NB4 (cell line): ENCODE measurements at regions not wholly inside any gene's neighbourhood (a gene's known extent, or its start where the extent isn't known, plus 50 kb on each side); places are given as distances from the start of the nearest gene placed in this dataset.

Experiments
- DNase-seq: peaks from one replicate; pipeline ENCODE4 v3.0.0; 2010; ENCODE audit warnings: low read depth
- H3K4me3 ChIP-seq: one replicate; pipeline ENCODE4 v1.5.1; 2011; ENCODE audit warnings: mild to moderate bottlenecking, low read depth, low read length, moderate library complexity
- CTCF ChIP-seq: IDR thresholded peaks from one replicate; pipeline ENCODE4 v1.5.1; 2012; ENCODE audit warnings: low read depth, low read length
- MAX ChIP-seq: IDR thresholded peaks from 2 replicates; pipeline ENCODE4 v1.6.1; 2011; ENCODE audit warnings: low read depth, low read length
- MYC ChIP-seq: IDR thresholded peaks from 2 replicates; pipeline ENCODE4 v1.6.1; 2011; ENCODE audit warnings: low read depth, low read length
- POLR2A ChIP-seq: IDR thresholded peaks from 2 replicates; pipeline ENCODE4 v1.6.1; 2011; ENCODE audit warnings: mild to moderate bottlenecking; ENCODE audit not compliant: insufficient read length; ENCODE audit errors: extremely low read depth

GRCh38 chr5:155367841-155368240 lies 354.3 kb downstream of the KIF4B start:
- TF ChIP-seq POLR2A, result no peak
- TF ChIP-seq MAX, result no peak
- no peak for TF ChIP-seq MYC
- no peak for TF ChIP-seq CTCF
- no peak for DNase-seq
- no peak overlapping the region for H3K4me3 ChIP-seq

DNA sequence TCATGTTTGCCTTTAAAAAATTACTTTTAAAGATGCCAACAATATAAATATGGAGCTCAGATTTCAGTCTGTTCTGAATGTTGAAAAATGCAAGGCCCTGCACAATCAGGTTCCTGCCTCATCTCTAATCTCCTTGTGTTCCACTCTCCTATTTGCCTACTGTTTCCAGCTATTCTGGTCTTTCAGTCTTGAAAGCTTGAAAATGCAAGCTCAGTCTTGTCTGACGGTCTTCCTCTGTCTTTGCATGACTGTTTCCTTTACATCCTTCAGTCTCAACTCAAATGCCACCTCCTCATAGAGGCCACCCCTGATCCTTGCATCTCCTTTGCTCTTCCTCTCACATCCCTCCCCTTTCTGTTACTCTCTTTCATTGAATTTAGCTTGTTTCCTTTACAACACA lies 354.9 kb downstream of the KIF4B start:
- no peak for TF ChIP-seq CTCF
- no peak for TF ChIP-seq MYC
- TF ChIP-seq POLR2A, result no peak
- no peak for TF ChIP-seq MAX
- no peak overlapping the region for H3K4me3 ChIP-seq
- DNase-seq, result no peak

GRCh38 chr5:155380480-155380879 lies 366.9 kb downstream of the KIF4B start:
- H3K4me3 ChIP-seq, result no peak overlapping the region
- TF ChIP-seq POLR2A (no peak), MYC (no peak), MAX (no peak), CTCF (no peak)
- DNase-seq, result no peak

DNA sequence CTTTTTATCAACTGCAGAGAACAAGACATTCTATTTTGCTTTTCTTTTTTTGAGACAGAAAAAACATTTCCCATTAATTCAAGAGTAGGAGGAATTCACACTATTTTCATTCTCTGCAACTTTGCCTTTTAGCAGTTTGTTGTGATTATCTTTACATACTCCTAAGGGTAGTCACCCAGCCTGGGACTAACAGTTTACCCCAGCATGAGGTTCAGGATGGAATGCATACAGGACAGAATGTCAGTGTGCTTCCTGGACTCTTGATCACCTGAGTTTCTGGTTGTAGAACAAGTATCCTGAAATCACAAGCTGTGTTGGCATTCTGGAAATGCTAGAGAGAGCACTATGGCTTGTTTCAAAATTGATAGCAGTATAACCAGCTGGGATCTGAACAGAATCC lies 368.1 kb downstream of the KIF4B start:
- no peak overlapping the region for H3K4me3 ChIP-seq
- TF ChIP-seq MAX (no peak), CTCF (no peak), POLR2A (no peak), MYC (no peak)
- no peak for DNase-seq

GRCh38 chr5:155389498-155389897 lies 375.9 kb downstream of the KIF4B start:
- no peak for DNase-seq
- TF ChIP-seq MYC (no peak), POLR2A (no peak), MAX (no peak), CTCF (no peak)
- no peak overlapping the region for H3K4me3 ChIP-seq

DNA sequence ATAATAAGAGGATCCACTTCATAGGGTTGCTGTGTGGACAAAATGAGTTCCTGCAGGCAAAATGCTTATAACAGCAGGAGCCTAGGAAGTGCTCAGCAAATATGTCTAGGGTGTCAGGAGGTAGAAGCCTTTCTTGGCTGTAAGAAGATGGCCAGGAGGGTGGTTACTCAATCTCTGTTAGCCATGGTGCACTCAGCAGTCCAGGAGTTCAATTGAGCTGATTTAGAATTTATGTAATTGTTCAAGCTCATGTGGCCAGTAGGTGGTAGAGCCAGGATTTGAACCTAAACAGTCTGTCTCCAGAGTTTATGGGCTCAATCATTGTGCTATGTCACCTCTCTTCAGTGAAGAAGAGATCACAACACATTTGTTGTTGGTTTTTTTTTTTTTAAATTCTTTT lies 381.2 kb downstream of the KIF4B start:
- H3K4me3 ChIP-seq, result no peak overlapping the region
- TF ChIP-seq CTCF (no peak), MYC (no peak), POLR2A (no peak), MAX (no peak)
- no peak for DNase-seq
